Left ventricle myocardium inferior (tissue), 1 donor: ENCODE measurements at regions not wholly inside any gene's neighbourhood (a gene's known extent, or its start where the extent isn't known, plus 50 kb on each side); places are given as distances from the start of the nearest gene placed in this dataset.

Experiments used
- DNase-seq: peaks from one replicate; pipeline ENCODE4 v3.0.0-alpha.2; 2020
- H3K27ac ChIP-seq: fragments of 200-600 bp; replicated peaks from 2 replicates; pipeline ENCODE4 v1.8.0; 2021
- H3K27me3 ChIP-seq: fragments of 200-600 bp; 2 replicates; pipeline ENCODE4 v1.8.0; 2021; ENCODE audit warnings: low read depth
- H3K36me3 ChIP-seq: fragments of 200-600 bp; 2 replicates; pipeline ENCODE4 v1.8.0; 2021
- H3K4me1 ChIP-seq: fragments of 200-600 bp; 2 replicates; pipeline ENCODE4 v1.8.0; 2021
- H3K4me3 ChIP-seq: fragments of 200-600 bp; 2 replicates; pipeline ENCODE4 v1.8.0; 2021; ENCODE audit warnings: mild to moderate bottlenecking, moderate library complexity
- H3K9me3 ChIP-seq: fragments of 200-600 bp; replicated peaks from 2 replicates; pipeline ENCODE4 v1.8.0; 2021
- intact Hi-C: fragments of 100-400 bp; cut with micrococcal nuclease; formaldehyde crosslinking; loops from one replicate; pipeline ENCODE4 v1.11.0; 2022
- TF ChIP-seq, protein P1 (sequence below): fragments of 200-600 bp; IDR thresholded peaks from 2 replicates; pipeline ENCODE4 v1.8.0; 2021; ENCODE audit warnings: antibody characterized with exemption, mild to moderate bottlenecking, borderline replicate concordance
- donor health status: DM: no; HTN: yes; CAD: no; lungs with severe emphysema.

DNA sequence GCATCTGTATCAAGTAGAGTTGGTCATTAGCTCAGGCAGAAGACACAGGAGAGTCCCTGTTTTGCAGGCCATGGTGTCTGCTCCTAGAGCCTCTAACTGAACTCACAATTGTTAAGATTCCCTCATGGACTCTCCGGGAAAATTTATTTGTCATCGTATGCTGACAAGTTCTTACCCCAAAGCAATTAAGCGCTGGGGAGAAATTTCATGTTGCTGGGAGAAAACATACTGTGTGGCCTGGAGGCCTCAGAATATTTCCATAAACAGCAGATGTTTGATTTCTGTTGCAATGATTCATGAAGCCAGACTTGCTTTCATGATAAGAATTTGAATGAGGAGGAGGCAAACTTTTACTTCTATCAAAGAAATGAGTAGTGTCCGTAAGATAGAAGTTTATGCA, 583.2 kb downstream of the GATA3 start:
- H3K27ac ChIP-seq: no peak overlapping the region
- intact Hi-C loops: no loop called here

DNA sequence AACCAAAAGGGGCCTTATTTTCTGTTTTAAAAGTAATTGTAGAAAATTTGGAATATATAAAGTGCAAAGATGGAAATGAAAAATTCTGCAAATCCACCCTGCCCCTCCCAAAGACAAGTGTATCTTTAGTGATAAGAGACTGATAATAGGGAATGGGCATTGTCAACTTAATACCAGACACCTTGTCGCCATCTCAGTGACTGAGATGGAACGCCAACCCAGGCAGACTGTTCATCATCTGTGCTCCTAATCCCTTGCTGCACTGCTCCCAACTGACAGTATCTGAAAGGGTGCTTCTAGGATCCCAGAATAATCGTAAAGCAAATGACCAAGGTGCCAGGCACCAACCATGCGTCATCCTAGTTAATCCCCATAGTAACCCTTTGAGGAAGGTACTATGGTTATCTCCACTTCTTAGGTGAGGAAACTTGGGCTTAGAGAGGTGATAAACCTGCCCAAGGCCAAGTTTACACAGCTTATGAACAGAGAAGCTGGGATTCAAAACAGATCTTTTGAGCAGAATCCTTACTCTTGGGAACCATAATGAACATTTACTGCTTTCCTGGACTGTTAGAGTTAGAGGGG, 583.7 kb downstream of the GATA3 start:
- DNase-seq: no peak
- TF ChIP-seq, protein P1, sequence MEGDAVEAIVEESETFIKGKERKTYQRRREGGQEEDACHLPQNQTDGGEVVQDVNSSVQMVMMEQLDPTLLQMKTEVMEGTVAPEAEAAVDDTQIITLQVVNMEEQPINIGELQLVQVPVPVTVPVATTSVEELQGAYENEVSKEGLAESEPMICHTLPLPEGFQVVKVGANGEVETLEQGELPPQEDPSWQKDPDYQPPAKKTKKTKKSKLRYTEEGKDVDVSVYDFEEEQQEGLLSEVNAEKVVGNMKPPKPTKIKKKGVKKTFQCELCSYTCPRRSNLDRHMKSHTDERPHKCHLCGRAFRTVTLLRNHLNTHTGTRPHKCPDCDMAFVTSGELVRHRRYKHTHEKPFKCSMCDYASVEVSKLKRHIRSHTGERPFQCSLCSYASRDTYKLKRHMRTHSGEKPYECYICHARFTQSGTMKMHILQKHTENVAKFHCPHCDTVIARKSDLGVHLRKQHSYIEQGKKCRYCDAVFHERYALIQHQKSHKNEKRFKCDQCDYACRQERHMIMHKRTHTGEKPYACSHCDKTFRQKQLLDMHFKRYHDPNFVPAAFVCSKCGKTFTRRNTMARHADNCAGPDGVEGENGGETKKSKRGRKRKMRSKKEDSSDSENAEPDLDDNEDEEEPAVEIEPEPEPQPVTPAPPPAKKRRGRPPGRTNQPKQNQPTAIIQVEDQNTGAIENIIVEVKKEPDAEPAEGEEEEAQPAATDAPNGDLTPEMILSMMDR: no peak
- intact Hi-C loops: no loop called here

More for the DNA sequence above, 583.2 kb downstream of the GATA3 start:
- H3K36me3 ChIP-seq: no peaks in the 10 kb centered on the region
- no peaks in the 10 kb centered on the region for H3K9me3 ChIP-seq
- DNase-seq: no peak
- TF ChIP-seq, protein P1: no peak
- H3K4me3 ChIP-seq: no peak overlapping the region
- H3K4me1 ChIP-seq: no peaks in the 10 kb centered on the region
- H3K27me3 ChIP-seq: no peaks in the 10 kb centered on the region

DNA sequence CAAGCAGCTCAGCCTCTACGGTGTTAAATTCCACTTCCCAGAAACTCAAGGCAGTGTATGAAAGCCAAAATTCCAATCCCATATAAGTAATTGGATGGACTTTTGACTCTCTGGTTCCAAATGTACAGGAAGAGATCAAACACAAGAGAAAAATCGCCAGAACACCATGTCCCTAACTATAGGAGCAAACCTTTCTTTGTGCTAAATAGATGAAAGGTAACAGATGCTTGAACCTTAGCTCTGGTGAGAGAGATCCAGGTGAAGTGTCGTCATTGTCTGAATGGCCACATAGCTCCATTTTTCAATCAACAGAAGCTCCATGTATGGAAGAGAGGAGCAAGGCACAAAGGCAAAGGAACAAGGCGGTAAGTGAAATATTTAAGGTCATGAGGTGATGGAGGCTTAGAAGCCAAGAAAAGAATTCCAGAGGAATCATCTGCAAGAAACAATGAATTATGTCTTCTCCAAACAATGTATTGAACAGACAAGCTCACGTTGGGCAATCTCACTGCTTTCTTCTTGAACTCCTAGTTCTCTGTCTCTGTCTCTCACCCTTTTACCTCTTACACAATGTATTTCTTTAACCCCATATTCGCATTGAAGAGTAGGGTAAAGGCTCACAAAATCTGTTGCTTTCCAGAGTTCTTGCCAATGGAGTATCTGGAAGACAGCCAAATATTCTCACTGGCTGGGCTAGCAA, 585.1 kb downstream of the GATA3 start:
- no peaks in the 10 kb centered on the region for H3K9me3 ChIP-seq
- intact Hi-C loops: no loop called here
- no peaks in the 10 kb centered on the region for H3K27me3 ChIP-seq
- H3K27ac ChIP-seq: no peak overlapping the region
- no peak overlapping the region for H3K4me3 ChIP-seq
- no peak for DNase-seq
- TF ChIP-seq, protein P1: no peak
- no peaks in the 10 kb centered on the region for H3K36me3 ChIP-seq
- no peaks in the 10 kb centered on the region for H3K4me1 ChIP-seq

More for the DNA sequence above, 583.7 kb downstream of the GATA3 start:
- no peaks in the 10 kb centered on the region for H3K36me3 ChIP-seq
- no peaks in the 10 kb centered on the region for H3K4me1 ChIP-seq
- no peaks in the 10 kb centered on the region for H3K27me3 ChIP-seq
- H3K4me3 ChIP-seq: no peak overlapping the region
- H3K27ac ChIP-seq: no peak overlapping the region
- no peaks in the 10 kb centered on the region for H3K9me3 ChIP-seq

DNA sequence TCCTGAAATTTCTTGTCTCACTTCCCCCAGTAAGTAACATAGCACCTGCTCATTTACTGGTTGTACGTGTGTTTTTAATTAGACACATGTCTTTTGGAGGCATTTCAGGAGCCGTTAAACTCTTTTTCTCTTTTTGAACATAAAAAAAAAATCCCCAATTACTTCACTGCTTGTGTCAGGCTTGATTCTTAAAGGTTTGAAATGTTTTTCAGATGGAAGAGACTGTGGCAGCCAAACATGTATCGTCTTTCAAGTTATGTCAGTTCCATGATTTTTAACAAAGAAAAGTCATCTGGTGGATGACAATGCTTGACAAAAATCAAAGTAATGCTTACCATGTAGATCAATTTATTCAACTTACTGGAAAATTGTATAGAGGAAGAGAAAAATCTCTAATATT, 585.8 kb downstream of the GATA3 start:
- H3K27me3 ChIP-seq: no peaks in the 10 kb centered on the region
- TF ChIP-seq, protein P1: no peak
- DNase-seq: no peak
- no peaks in the 10 kb centered on the region for H3K36me3 ChIP-seq
- intact Hi-C loops: no loop called here
- H3K4me1 ChIP-seq: no peaks in the 10 kb centered on the region
- no peak overlapping the region for H3K27ac ChIP-seq
- no peak overlapping the region for H3K4me3 ChIP-seq
- no peaks in the 10 kb centered on the region for H3K9me3 ChIP-seq

DNA sequence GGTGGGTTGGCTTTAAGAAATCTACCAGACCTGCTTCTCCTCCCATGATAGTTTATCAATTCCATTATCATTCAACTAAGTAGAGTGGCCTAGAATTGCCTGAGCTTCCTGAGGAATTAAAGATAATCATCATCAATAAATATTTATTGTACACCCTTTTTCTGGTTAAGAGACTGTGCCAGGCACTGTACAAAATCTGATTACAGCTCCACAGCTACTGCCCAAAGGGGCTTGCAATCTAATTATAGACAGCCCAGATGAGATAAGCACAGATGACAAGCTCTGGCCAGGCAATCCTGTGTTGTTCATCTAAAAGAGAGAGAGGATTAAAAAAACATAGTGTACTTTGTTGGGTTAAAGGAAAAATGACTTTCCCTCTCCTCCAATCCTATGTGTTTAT, 586.4 kb downstream of the GATA3 start:
- TF ChIP-seq, protein P1: no peak
- no peak overlapping the region for H3K4me3 ChIP-seq
- no peaks in the 10 kb centered on the region for H3K27me3 ChIP-seq
- no peak for DNase-seq
- no peaks in the 10 kb centered on the region for H3K4me1 ChIP-seq
- intact Hi-C loops: no loop called here
- H3K9me3 ChIP-seq: no peaks in the 10 kb centered on the region
- H3K27ac ChIP-seq: no peak overlapping the region
- no peaks in the 10 kb centered on the region for H3K36me3 ChIP-seq
